Bronchial epithelial cell (primary cell): ENCODE measurements at regions not wholly inside any gene's neighbourhood (a gene's known extent, or its start where the extent isn't known, plus 50 kb on each side); places are given as distances from the start of the nearest gene placed in this dataset.
"Not testable (repeated sequence)": the region's sequence is repeated elsewhere in the genome, so short reads cannot be mapped to it uniquely, and the experiment has no call there.

Experiments used
- DNase-seq: peaks from one replicate; pipeline ENCODE4 v3.0.0-alpha.2; 2010; ENCODE audit warnings: low read depth
- FAIRE-seq: peaks from 2 replicates; lab custom pipeline; 2011; peaks lifted over from hg19 to GRCh38; lab: Jason Lieb, UNC
- H3K27me3 ChIP-seq: 2 replicates; pipeline ENCODE4 v1.5.1; 2011; ENCODE audit warnings: low read length; ENCODE audit not compliant: control insufficient read depth, insufficient read depth
- H3K36me3 ChIP-seq: 2 replicates; pipeline ENCODE4 v1.5.1; 2011; ENCODE audit warnings: low read length; ENCODE audit not compliant: control insufficient read depth, insufficient read depth
- H3K4me3 ChIP-seq: 2 replicates; pipeline ENCODE4 v1.5.1; 2011; ENCODE audit warnings: mild to moderate bottlenecking, low read depth, low read length, control low read depth
- CTCF ChIP-seq: IDR thresholded peaks from 2 replicates; pipeline ENCODE4 v1.5.1; 2011; ENCODE audit warnings: mild to moderate bottlenecking, moderate library complexity, low read length, control low read depth, inconsistent platforms; ENCODE audit not compliant: insufficient read depth, severe bottlenecking

DNA sequence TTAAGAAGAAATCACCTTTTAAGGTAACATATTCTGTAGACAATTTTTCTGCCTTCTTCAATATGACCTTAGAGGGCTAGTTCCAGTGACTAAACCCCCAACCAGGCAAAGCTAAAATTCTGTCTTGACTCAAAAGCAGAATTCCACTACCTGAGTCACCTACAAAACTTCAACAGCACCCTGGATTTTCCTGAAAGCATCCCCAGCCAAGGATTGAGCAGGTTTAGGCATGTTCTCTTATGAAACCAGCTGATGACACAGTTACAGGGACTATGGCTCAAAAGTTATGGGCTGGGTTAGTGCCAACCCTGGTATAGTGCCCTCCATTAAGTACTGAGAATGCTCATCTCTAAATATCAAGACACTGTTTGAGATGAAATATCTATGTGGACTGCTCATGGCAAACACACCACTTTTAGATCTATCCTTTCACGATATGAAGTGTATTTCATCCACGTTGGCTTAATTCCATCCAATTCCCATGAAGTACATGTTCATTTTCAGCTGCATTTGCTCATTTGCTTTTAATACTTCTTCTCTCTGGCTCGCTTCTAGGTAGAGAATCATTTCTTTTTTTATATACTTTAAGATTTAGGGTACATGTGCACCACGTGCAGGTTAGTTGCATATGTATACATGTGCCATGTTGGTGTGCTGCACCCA is 53.6 kb upstream of the TNFAIP3 start:
- DNase-seq = peak; percentile 100
- no peaks in the 10 kb centered on the region for H3K36me3 ChIP-seq
- no peak overlapping the region for H3K4me3 ChIP-seq
- H3K27me3 ChIP-seq = no peaks in the 10 kb centered on the region
- FAIRE-seq = no peak
- no peak for TF ChIP-seq CTCF

DNA sequence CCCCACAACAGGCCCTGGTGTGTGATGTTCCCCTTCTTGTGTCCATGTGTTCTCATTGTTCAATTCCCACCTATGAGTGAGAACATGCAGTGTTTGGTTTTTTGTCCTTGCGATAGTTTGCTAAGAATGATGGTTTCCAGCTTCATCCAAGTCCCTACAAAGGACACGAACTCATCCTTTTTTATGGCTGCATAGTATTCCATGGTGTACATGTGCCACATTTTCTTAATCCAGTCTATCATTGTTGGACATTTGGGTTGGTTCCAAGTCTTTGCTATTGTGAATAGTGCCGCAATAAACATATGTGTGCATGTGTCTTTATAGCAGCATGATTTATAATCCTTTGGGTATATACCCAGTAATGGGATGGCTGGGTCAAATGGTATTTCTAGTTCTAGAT is 53.0 kb upstream of the TNFAIP3 start:
- not testable (repeated sequence) for FAIRE-seq, DNase-seq

DNA sequence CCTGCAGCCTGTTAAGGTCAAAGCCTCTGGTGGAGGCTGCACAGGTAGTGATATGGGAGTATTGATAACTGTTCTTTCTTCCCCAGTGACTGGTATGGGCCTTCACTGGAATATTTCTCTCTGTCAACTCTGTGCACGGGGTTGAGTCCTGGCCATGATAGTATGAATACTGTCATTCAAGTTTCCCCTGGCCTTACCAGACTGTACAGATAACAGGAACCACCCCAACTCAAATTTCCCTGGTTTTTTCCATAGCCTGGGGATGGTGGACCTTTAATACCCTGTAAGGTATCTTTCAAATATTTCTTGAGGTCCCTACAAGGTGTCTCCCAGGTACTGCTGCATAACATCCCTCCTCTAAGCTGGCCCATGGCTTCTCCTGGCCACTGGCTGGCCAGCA is 51.4 kb upstream of the TNFAIP3 start:
- TF ChIP-seq CTCF = no peak
- DNase-seq (no peak), FAIRE-seq (no peak)
- H3K27me3 ChIP-seq = no peaks in the 10 kb centered on the region
- no peak overlapping the region for H3K4me3 ChIP-seq
- H3K36me3 ChIP-seq = no peaks in the 10 kb centered on the region

More for the DNA sequence above, 53.0 kb upstream of the TNFAIP3 start:
- not testable (repeated sequence) for H3K27me3 ChIP-seq, H3K4me3 ChIP-seq, H3K36me3 ChIP-seq

DNA sequence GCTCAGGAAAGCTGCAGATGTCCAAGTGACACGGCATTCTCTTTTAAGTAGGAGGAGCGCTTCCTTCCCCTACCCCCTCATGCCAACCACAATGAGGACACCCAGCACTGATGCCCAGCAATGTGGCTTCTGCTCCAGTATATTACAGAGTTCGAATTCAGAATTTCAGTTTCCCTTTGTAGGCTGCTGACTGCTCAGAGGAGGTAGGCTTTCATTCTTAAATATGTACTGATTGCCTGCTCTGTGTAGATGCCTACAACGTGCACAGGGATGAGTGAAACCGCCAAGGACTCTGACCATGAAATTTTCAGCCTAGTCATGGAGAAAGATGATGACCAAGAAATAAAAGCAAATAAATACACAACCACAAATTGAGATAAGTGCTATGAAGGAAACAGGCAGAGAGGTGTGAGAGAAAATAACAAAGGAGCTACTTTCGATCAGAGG is 50.9 kb upstream of the TNFAIP3 start:
- no peak for FAIRE-seq
- DNase-seq = no peak
- H3K4me3 ChIP-seq = no peak overlapping the region
- no peaks in the 10 kb centered on the region for H3K27me3 ChIP-seq
- TF ChIP-seq CTCF = no peak
- H3K36me3 ChIP-seq = no peaks in the 10 kb centered on the region

DNA sequence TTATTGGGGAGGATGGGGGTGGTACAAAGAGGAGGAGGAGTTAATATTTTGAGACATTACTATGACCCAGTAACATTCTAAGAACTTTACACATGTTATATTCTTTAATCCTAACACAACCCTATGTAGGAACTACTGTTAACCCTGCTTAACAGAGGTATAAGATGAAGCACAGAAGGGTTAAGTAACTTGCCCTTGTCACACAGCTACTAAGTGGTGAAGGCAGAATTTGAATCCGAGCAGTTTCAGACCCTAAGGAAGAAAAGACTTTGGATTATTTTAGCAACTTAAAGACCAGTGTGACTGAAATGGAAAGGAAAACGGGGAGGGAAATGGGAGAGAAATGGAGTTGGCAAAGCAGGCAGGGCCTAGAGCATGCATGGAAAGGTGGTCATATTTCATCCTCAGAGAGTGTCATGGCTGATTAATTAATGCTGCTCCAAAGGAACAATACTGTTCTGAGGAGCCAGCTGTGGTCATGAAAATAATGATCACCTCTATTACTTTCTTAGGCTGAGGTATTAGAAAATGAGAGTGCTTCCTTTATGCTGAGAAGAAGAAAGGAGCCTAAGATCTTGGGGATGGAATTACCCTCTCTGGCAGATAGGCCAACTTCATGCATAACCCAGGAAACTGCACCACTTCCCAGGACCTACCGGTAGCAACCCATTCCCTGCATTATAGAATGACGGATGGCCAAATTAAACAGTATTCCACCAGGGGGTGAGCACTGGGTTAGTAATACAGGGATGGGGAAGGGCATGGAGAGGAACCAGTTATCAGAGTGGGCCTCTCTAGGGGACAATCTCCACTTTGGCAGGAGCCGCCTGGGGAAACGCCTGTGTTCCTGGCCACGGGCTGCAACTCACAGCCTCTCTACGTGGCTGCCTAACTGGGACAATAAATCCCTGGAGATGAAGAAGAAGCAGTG is 50.1 kb upstream of the TNFAIP3 start:
- no peak for TF ChIP-seq CTCF
- Histone ChIP-seq H3K27me3 (no peaks in the 10 kb centered on the region), H3K4me3 (no peak overlapping the region), H3K36me3 (no peaks in the 10 kb centered on the region)
- no peak for FAIRE-seq
- no peak for DNase-seq
